H9 (cell line): ENCODE measurements at regions not wholly inside any gene's neighbourhood (a gene's known extent, or its start where the extent isn't known, plus 50 kb on each side); places are given as distances from the start of the nearest gene placed in this dataset.

Experiments used
- DNase-seq: peaks from one replicate; pipeline ENCODE4 v3.0.0-alpha.2; 2017
- H2AFZ ChIP-seq: one replicate; pipeline ENCODE4 v1.6.1; 2013; ENCODE audit warnings: mild to moderate bottlenecking, low read length, control low read depth, moderate library complexity
- H2AK5ac ChIP-seq: 2 replicates; pipeline ENCODE4 v1.6.1; 2013; ENCODE audit warnings: low read length, control low read depth, mixed read lengths; ENCODE audit not compliant: insufficient read length
- H2BK120ac ChIP-seq: one replicate; pipeline ENCODE4 v1.6.1; 2013; ENCODE audit warnings: low read depth, mild to moderate bottlenecking, low read length, control low read depth, inconsistent platforms; ENCODE audit not compliant: poor library complexity, severe bottlenecking
- H2BK12ac ChIP-seq: 2 replicates; pipeline ENCODE4 v1.6.1; 2013; ENCODE audit warnings: low read length, control low read depth, mixed read lengths, low read depth; ENCODE audit not compliant: insufficient read length
- H2BK15ac ChIP-seq: 2 replicates; pipeline ENCODE4 v1.6.1; 2013; ENCODE audit warnings: low read depth, low read length, control low read depth
- H2BK20ac ChIP-seq: one replicate; pipeline ENCODE4 v1.6.1; 2013; ENCODE audit warnings: low read depth, mild to moderate bottlenecking, low read length, control low read depth, inconsistent platforms; ENCODE audit not compliant: poor library complexity, severe bottlenecking
- H2BK5ac ChIP-seq: 2 replicates; pipeline ENCODE4 v1.6.1; 2013; ENCODE audit warnings: low read length, control low read depth, mixed read lengths; ENCODE audit not compliant: insufficient read length
- H3K14ac ChIP-seq: 2 replicates; pipeline ENCODE4 v1.6.1; 2013; ENCODE audit warnings: low read length, control low read depth; ENCODE audit not compliant: insufficient read depth
- H3K18ac ChIP-seq: 2 replicates; pipeline ENCODE4 v1.6.1; 2013; ENCODE audit warnings: low read depth, mild to moderate bottlenecking, mixed read lengths, low read length, control low read depth; ENCODE audit not compliant: insufficient read length
- H3K23ac ChIP-seq: 2 replicates; pipeline ENCODE4 v1.6.1; 2013; ENCODE audit warnings: low read length, control low read depth, mixed read lengths, low read depth; ENCODE audit not compliant: insufficient read length
- H3K23me2 ChIP-seq: 2 replicates; pipeline ENCODE4 v1.6.1; 2013; ENCODE audit warnings: low read depth, mild to moderate bottlenecking, mixed read lengths, low read length, control low read depth; ENCODE audit not compliant: insufficient read length, poor library complexity, severe bottlenecking
- H3K27ac ChIP-seq: 2 replicates; pipeline ENCODE4 v1.5.1; 2013; ENCODE audit warnings: low read length, control low read depth, mixed read lengths, low read depth; ENCODE audit not compliant: insufficient read length
- H3K27me3 ChIP-seq: 2 replicates; pipeline ENCODE4 v1.6.1; 2013; ENCODE audit warnings: low read length, control low read depth, inconsistent platforms; ENCODE audit not compliant: insufficient read depth
- H3K4ac ChIP-seq: 2 replicates; pipeline ENCODE4 v1.6.1; 2013; ENCODE audit warnings: low read depth, mild to moderate bottlenecking, control low read depth, inconsistent platforms, low read length, moderate library complexity
- H3K4me1 ChIP-seq: 2 replicates; pipeline ENCODE4 v1.6.1; 2013; ENCODE audit warnings: low read length, control low read depth, inconsistent platforms; ENCODE audit not compliant: insufficient read depth
- H3K4me2 ChIP-seq: 2 replicates; pipeline ENCODE4 v1.6.1; 2013; ENCODE audit warnings: low read length, control low read depth, mixed read lengths; ENCODE audit not compliant: insufficient read length, insufficient read depth
- H3K56ac ChIP-seq: 2 replicates; pipeline ENCODE4 v1.6.1; 2013; ENCODE audit warnings: low read depth, mild to moderate bottlenecking, mixed read lengths, low read length, control low read depth; ENCODE audit not compliant: insufficient read length
- H3K79me1 ChIP-seq: 2 replicates; pipeline ENCODE4 v1.6.1; 2013; ENCODE audit warnings: low read depth, mild to moderate bottlenecking, moderate library complexity, low read length, control low read depth, inconsistent platforms; ENCODE audit not compliant: insufficient read depth, poor library complexity, severe bottlenecking
- H3K79me2 ChIP-seq: 2 replicates; pipeline ENCODE4 v1.6.1; 2013; ENCODE audit warnings: low read length, control low read depth, inconsistent platforms; ENCODE audit not compliant: insufficient read depth
- H3K9ac ChIP-seq: 2 replicates; pipeline ENCODE4 v1.6.1; 2013; ENCODE audit warnings: low read length, control low read depth, mixed read lengths; ENCODE audit not compliant: insufficient read length; ENCODE audit errors: extremely low read depth
- H3K9me3 ChIP-seq: one replicate; pipeline ENCODE4 v1.6.1; 2013; ENCODE audit warnings: low read depth, low read length, inconsistent platforms; ENCODE audit not compliant: control insufficient read depth
- H3T11ph ChIP-seq: one replicate; pipeline ENCODE4 v1.6.1; 2013; ENCODE audit warnings: mild to moderate bottlenecking, low read length, control low read depth, inconsistent platforms
- H4K20me1 ChIP-seq: one replicate; pipeline ENCODE4 v1.6.1; 2013; ENCODE audit not compliant: control insufficient read depth, insufficient read length, insufficient read depth
- H4K5ac ChIP-seq: 2 replicates; pipeline ENCODE4 v1.6.1; 2013; ENCODE audit warnings: low read depth, mild to moderate bottlenecking, mixed read lengths, low read length, control low read depth; ENCODE audit not compliant: insufficient read length
- H4K8ac ChIP-seq: replicated peaks from 2 replicates; pipeline ENCODE4 v1.6.1; 2013; ENCODE audit warnings: low read length, control low read depth, mixed read lengths, low read depth; ENCODE audit not compliant: insufficient read length
- H4K91ac ChIP-seq: 2 replicates; pipeline ENCODE4 v1.6.1; 2013; ENCODE audit warnings: low read depth, mild to moderate bottlenecking, moderate library complexity, mixed read lengths, low read length, control low read depth; ENCODE audit not compliant: insufficient read length
- H3K27ac Mint-ChIP-seq, 3 experiments: 2 replicates in 2 of 3; 3 replicates in 1 of 3; pipeline ENCODE4 v1.8.0; 2020 to 2021; ENCODE audit warnings: mixed read lengths in 3 of 3, mild to moderate bottlenecking in 1 of 3, moderate library complexity in 1 of 3
- H3K27me3 Mint-ChIP-seq: 2 replicates; pipeline ENCODE4 v1.8.0; 2021; ENCODE audit warnings: low read depth, mild to moderate bottlenecking, moderate library complexity, mixed read lengths
- H3K36me3 Mint-ChIP-seq, 3 experiments: 2 replicates in 2 of 3; 3 replicates in 1 of 3; pipeline ENCODE4 v1.8.0; 2020 to 2021; ENCODE audit warnings: low read depth in 3 of 3, mixed read lengths in 3 of 3; ENCODE audit not compliant: insufficient read depth in 1 of 3
- H3K4me1 Mint-ChIP-seq, 2 experiments: 2 replicates each; pipeline ENCODE4 v1.8.0; 2020; ENCODE audit warnings: mixed read lengths in 2 of 2
- H3K4me3 Mint-ChIP-seq, 2 experiments: 2 replicates in 1 of 2; 3 replicates in 1 of 2; pipeline ENCODE4 v1.8.0; 2020 to 2021; ENCODE audit warnings: mild to moderate bottlenecking in 2 of 2, mixed read lengths in 2 of 2, moderate library complexity in 1 of 2
- H3K9me3 Mint-ChIP-seq, 2 experiments: 2 replicates in 1 of 2; 3 replicates in 1 of 2; pipeline ENCODE4 v1.8.0; 2020; ENCODE audit warnings: mild to moderate bottlenecking in 2 of 2, mixed read lengths in 2 of 2, moderate library complexity in 1 of 2
- CTCF ChIP-seq: fragments of 200-600 bp; sonication (generic); conservative IDR thresholded peaks from 3 replicates; pipeline ENCODE4 v1.8.0; 2021; ENCODE audit warnings: antibody characterized with exemption, mild to moderate bottlenecking
- WGBS: extraction: QIAGEN DNeasy Blood & Tissue Kit; methylation state at CpG from one replicate; pipeline ENCODE4 v1.1.7; 2013; ENCODE audit warnings: missing lambda C conversion rate, low lambda C conversion rate, mixed read lengths; ENCODE audit not compliant: insufficient read length; ENCODE audit errors: extremely low coverage; 5-methylcytosine and 5-hydroxymethylcytosine counted together

- Histone ChIP-seq H2AK5ac (no peak overlapping the region), H3K79me1 (no peaks in the 10 kb centered on the region), H3K9ac (no peak overlapping the region), H3K4ac (no peak overlapping the region), H4K20me1 (no peaks in the 10 kb centered on the region), H3K14ac (no peak overlapping the region), H2BK20ac (no peak overlapping the region), H3K23me2 (no peaks in the 10 kb centered on the region), H3K56ac (no peak overlapping the region), H3K4me1 (peaks cover 2% of the 10 kb centered on the region; the same call in 1 of the 2 replicates), H3T11ph (no peak overlapping the region), H3K79me2 (no peaks in the 10 kb centered on the region), H2BK5ac (no peak overlapping the region), H3K27me3 (no peaks in the 10 kb centered on the region), H2AFZ (no peak overlapping the region), H3K9me3 (no peaks in the 10 kb centered on the region), H3K4me2 (no peak overlapping the region), H4K5ac (no peak overlapping the region), H3K23ac (no peak overlapping the region), H3K27ac (no peak overlapping the region), H4K8ac (no peak overlapping the region), H2BK15ac (no peak overlapping the region), H2BK12ac (no peak overlapping the region), H4K91ac (no peak overlapping the region), H2BK120ac (no peak overlapping the region), H3K18ac (no peak overlapping the region)
- no CpG with 5 or more reads among the region's 5 CpGs for WGBS
- peak overlapping the region in 1 of 3 experiments; percentile 78; a peak in 1 of 7 replicates for H3K27ac Mint-ChIP-seq
- H3K4me1 Mint-ChIP-seq = peaks cover 26 to 29% of the 10 kb centered on the region in 2 experiments
- H3K9me3 Mint-ChIP-seq = peaks cover 21 to 23% of the 10 kb centered on the region in 2 experiments
- no peak overlapping the region; a peak in 1 of 5 replicates for H3K4me3 Mint-ChIP-seq
- peak; percentile 32 for DNase-seq
- peaks cover 5% of the 10 kb centered on the region; the same call in 1 of the 2 replicates for H3K27me3 Mint-ChIP-seq
- peaks cover 11 to 24% (median 15%) of the 10 kb centered on the region in 3 experiments for H3K36me3 Mint-ChIP-seq
- no peak for TF ChIP-seq CTCF
Measured at GRCh38 chr21:32920474-32920873, 105.3 kb upstream of the OLIG2 start.
